HEK293 (cell line): ENCODE measurements at regions not wholly inside any gene's neighbourhood (a gene's known extent, or its start where the extent isn't known, plus 50 kb on each side); places are given as distances from the start of the nearest gene placed in this dataset.

Experiments used
- BCL11A ChIP-seq: fragments of 450-650 bp; formaldehyde crosslinking; IDR thresholded peaks from 2 replicates; pipeline ENCODE4 v1.5.1; 2016; ENCODE audit warnings: low read depth, missing biosample characterization, missing genetic modification characterization
- RBAK ChIP-seq: fragments of 450-650 bp; formaldehyde crosslinking; IDR thresholded peaks from 2 replicates; pipeline ENCODE4 v1.5.1; 2016; ENCODE audit warnings: missing biosample characterization, missing genetic modification characterization
- ZBTB17 ChIP-seq: fragments of 450-650 bp; formaldehyde crosslinking; IDR thresholded peaks from 2 replicates; pipeline ENCODE4 v1.5.1; 2016; ENCODE audit warnings: missing biosample characterization, missing genetic modification characterization
- ZFP37 ChIP-seq: fragments of 450-650 bp; formaldehyde crosslinking; IDR thresholded peaks from 2 replicates; pipeline ENCODE4 v1.5.1; 2016; ENCODE audit warnings: missing biosample characterization, missing genetic modification characterization
- ZNF121 ChIP-seq: fragments of 450-650 bp; formaldehyde crosslinking; IDR thresholded peaks from 2 replicates; pipeline ENCODE4 v1.5.1; 2016; ENCODE audit warnings: missing biosample characterization, missing genetic modification characterization
- ZNF221 ChIP-seq: fragments of 450-650 bp; formaldehyde crosslinking; IDR thresholded peaks from 2 replicates; pipeline ENCODE4 v1.5.1; 2017; ENCODE audit warnings: missing biosample characterization, missing genetic modification characterization, borderline replicate concordance
- ZNF274 ChIP-seq, 2 experiments: fragments of 200-500 bp in 1 of 2; fragments of 450-650 bp in 1 of 2; sonication (Bioruptor generic) in 1 of 2; formaldehyde crosslinking in 1 of 2; IDR thresholded peaks; 2 replicates each; pipeline versions ENCODE4 v1.5.1 to v1.6.1; 2014 to 2016; ENCODE audit warnings: borderline replicate concordance in 1 of 2, inconsistent platforms in 1 of 2, low read length in 1 of 2, missing biosample characterization in 1 of 2, missing genetic modification characterization in 1 of 2
- ZNF530 ChIP-seq: fragments of 450-650 bp; formaldehyde crosslinking; IDR thresholded peaks from 2 replicates; pipeline ENCODE4 v1.5.1; 2016; ENCODE audit warnings: low read depth, missing biosample characterization, missing genetic modification characterization
- TF ChIP-seq, protein P1 (sequence below): fragments of 450-650 bp; formaldehyde crosslinking; IDR thresholded peaks from 2 replicates; pipeline ENCODE4 v1.5.1; 2016; ENCODE audit warnings: missing biosample characterization, missing genetic modification characterization
- TF ChIP-seq, protein P2 (sequence below): fragments of 450-650 bp; formaldehyde crosslinking; IDR thresholded peaks from 2 replicates; pipeline ENCODE4 v1.5.1; 2016; ENCODE audit warnings: missing biosample characterization, missing genetic modification characterization

DNA sequence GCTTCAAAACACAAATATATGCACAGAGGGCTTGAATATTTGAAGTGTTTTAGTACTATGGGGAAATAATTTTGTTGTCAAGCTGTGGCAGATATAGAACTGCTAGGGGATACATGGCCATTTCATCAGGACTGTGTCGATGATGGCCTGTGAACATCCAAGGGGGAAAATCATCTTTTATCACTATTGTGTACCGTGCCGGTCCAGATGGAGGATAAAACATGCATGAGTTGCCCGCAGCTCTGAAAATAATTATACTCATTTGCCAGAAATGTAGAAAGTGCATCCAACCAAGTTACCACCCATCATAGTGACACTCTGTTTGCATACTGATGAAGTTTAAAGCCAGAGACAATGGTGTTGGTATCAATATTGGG is 405.9 kb downstream of the ZSWIM6 start:
- no peak for TF ChIP-seq ZFP37
- no peak for TF ChIP-seq ZNF121
- TF ChIP-seq, protein P1, sequence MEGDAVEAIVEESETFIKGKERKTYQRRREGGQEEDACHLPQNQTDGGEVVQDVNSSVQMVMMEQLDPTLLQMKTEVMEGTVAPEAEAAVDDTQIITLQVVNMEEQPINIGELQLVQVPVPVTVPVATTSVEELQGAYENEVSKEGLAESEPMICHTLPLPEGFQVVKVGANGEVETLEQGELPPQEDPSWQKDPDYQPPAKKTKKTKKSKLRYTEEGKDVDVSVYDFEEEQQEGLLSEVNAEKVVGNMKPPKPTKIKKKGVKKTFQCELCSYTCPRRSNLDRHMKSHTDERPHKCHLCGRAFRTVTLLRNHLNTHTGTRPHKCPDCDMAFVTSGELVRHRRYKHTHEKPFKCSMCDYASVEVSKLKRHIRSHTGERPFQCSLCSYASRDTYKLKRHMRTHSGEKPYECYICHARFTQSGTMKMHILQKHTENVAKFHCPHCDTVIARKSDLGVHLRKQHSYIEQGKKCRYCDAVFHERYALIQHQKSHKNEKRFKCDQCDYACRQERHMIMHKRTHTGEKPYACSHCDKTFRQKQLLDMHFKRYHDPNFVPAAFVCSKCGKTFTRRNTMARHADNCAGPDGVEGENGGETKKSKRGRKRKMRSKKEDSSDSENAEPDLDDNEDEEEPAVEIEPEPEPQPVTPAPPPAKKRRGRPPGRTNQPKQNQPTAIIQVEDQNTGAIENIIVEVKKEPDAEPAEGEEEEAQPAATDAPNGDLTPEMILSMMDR (tag by site-specific recombination): no peak
- TF ChIP-seq BCL11A: no peak
- TF ChIP-seq ZNF530 (tag by site-specific recombination): no peak
- no peak for TF ChIP-seq ZNF274 (IDR thresholded peaks at IDR 0.05; ENCODE audit: low read length)
- TF ChIP-seq ZNF274 (tag by site-specific recombination; IDR thresholded peaks at IDR 0.05; ENCODE audit: borderline replicate concordance): no peak
- TF ChIP-seq, protein P2, sequence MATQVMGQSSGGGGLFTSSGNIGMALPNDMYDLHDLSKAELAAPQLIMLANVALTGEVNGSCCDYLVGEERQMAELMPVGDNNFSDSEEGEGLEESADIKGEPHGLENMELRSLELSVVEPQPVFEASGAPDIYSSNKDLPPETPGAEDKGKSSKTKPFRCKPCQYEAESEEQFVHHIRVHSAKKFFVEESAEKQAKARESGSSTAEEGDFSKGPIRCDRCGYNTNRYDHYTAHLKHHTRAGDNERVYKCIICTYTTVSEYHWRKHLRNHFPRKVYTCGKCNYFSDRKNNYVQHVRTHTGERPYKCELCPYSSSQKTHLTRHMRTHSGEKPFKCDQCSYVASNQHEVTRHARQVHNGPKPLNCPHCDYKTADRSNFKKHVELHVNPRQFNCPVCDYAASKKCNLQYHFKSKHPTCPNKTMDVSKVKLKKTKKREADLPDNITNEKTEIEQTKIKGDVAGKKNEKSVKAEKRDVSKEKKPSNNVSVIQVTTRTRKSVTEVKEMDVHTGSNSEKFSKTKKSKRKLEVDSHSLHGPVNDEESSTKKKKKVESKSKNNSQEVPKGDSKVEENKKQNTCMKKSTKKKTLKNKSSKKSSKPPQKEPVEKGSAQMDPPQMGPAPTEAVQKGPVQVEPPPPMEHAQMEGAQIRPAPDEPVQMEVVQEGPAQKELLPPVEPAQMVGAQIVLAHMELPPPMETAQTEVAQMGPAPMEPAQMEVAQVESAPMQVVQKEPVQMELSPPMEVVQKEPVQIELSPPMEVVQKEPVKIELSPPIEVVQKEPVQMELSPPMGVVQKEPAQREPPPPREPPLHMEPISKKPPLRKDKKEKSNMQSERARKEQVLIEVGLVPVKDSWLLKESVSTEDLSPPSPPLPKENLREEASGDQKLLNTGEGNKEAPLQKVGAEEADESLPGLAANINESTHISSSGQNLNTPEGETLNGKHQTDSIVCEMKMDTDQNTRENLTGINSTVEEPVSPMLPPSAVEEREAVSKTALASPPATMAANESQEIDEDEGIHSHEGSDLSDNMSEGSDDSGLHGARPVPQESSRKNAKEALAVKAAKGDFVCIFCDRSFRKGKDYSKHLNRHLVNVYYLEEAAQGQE (tag by site-specific recombination): no peak
- TF ChIP-seq RBAK (tag by site-specific recombination): no peak
- no peak for TF ChIP-seq ZNF221 (tag by site-specific recombination)
- no peak for TF ChIP-seq ZBTB17
